NCI-H2107 (cell line): ENCODE measurements at regions not wholly inside any gene's neighbourhood (a gene's known extent, or its start where the extent isn't known, plus 50 kb on each side); places are given as distances from the start of the nearest gene placed in this dataset.
A peak's percentile ranks its signal among the peaks of the same experiment; 100 is the strongest.

ENCODE experiments used
- DNase-seq: peaks from one replicate; lab custom pipeline; 2025; lab: John Stamatoyannopoulos, UW

- no peak for DNase-seq
Observed at GRCh38 chr2:215685238-215685990, 249.5 kb upstream of the FN1 start.

GRCh38 chr2:215684448-215685237 lies 248.8 kb upstream of the FN1 start:
- no peak for DNase-seq

- DNase-seq: no peak
Observed at GRCh38 chr2:215683295-215683694, 247.4 kb upstream of the FN1 start.

GRCh38 chr2:215681799-215682596 lies 246.1 kb upstream of the FN1 start:
- DNase-seq: no peak

- DNase-seq: peak; percentile 73
Observed at GRCh38 chr2:215680605-215681598, 245.0 kb upstream of the FN1 start.

GRCh38 chr2:215678094-215678493 lies 242.2 kb upstream of the FN1 start:
- DNase-seq: no peak

- no peak for DNase-seq
Observed at GRCh38 chr2:215677481-215677880, 241.6 kb upstream of the FN1 start.

GRCh38 chr2:215672406-215672805 lies 236.5 kb upstream of the FN1 start:
- no peak for DNase-seq

GRCh38 chr2:215671691-215672090 lies 235.8 kb upstream of the FN1 start:
- DNase-seq: no peak

GRCh38 chr2:215671244-215671643 lies 235.4 kb upstream of the FN1 start:
- no peak for DNase-seq

- DNase-seq: no peak
Observed at GRCh38 chr2:215670396-215670795, 234.5 kb upstream of the FN1 start.

GRCh38 chr2:215668378-215668775 lies 232.5 kb upstream of the FN1 start:
- DNase-seq: no peak

GRCh38 chr2:215667585-215668377 lies 231.9 kb upstream of the FN1 start:
- DNase-seq: no peak

- no peak for DNase-seq
Observed at GRCh38 chr2:215664847-215665525, 229.1 kb upstream of the FN1 start.

GRCh38 chr2:215662715-215663114 lies 226.8 kb upstream of the FN1 start:
- no peak for DNase-seq

- DNase-seq: no peak
Observed at GRCh38 chr2:215660687-215661086, 224.8 kb upstream of the FN1 start.

- DNase-seq: no peak
Observed at GRCh38 chr2:215659650-215660049, 223.8 kb upstream of the FN1 start.

- DNase-seq: no peak
Observed at GRCh38 chr2:215658635-215659305, 222.9 kb upstream of the FN1 start.

- DNase-seq: no peak
Observed at GRCh38 chr2:215657844-215658243, 222.0 kb upstream of the FN1 start.
